ENCODE measurements at regions not wholly inside any gene's neighbourhood (a gene's known extent, or its start where the extent isn't known, plus 50 kb on each side); places are given as distances from the start of the nearest gene placed in this dataset.

- no peak for DNase-seq
- no peak overlapping the region for H3K4me3 Mint-ChIP-seq
- no peak overlapping the region for H3K27ac Mint-ChIP-seq
- no peak for TF ChIP-seq CTCF (IDR thresholded peaks at IDR 0.05)
- H3K27me3 Mint-ChIP-seq (ENCODE audit: low read depth, poor library complexity) = peaks cover 5% of the 10 kb centered on the region
- no peaks in the 10 kb centered on the region for H3K9me3 Mint-ChIP-seq
- peaks cover 44% of the 10 kb centered on the region for H3K4me1 Mint-ChIP-seq
- H3K36me3 Mint-ChIP-seq (ENCODE audit: low read depth) = no peaks in the 10 kb centered on the region
Observed at GRCh38 chr3:13252207-13252606, 167.9 kb downstream of the NUP210 start.

GRCh38 chr3:13251166-13251903 lies 168.8 kb downstream of the NUP210 start:
- Mint-ChIP-seq H3K4me1 (peaks cover 40% of the 10 kb centered on the region), H3K27ac (no peak overlapping the region), H3K4me3 (no peak overlapping the region), H3K9me3 (no peaks in the 10 kb centered on the region), H3K27me3 (ENCODE audit: low read depth, poor library complexity) (peaks cover 8% of the 10 kb centered on the region), H3K36me3 (ENCODE audit: low read depth) (no peaks in the 10 kb centered on the region)
- no peak for DNase-seq
- no peak for TF ChIP-seq CTCF (IDR thresholded peaks at IDR 0.05)

GRCh38 chr3:13249664-13250390 lies 170.3 kb downstream of the NUP210 start:
- Mint-ChIP-seq H3K4me1 (peaks cover 35% of the 10 kb centered on the region), H3K36me3 (ENCODE audit: low read depth) (no peaks in the 10 kb centered on the region), H3K9me3 (no peaks in the 10 kb centered on the region), H3K27me3 (ENCODE audit: low read depth, poor library complexity) (peaks cover 8% of the 10 kb centered on the region), H3K4me3 (no peak overlapping the region), H3K27ac (no peak overlapping the region)
- DNase-seq = no peak
- TF ChIP-seq CTCF (IDR thresholded peaks at IDR 0.05) = no peak

GRCh38 chr3:13248640-13249039 lies 171.5 kb downstream of the NUP210 start:
- TF ChIP-seq CTCF (IDR thresholded peaks at IDR 0.05) = no peak
- Mint-ChIP-seq H3K27ac (no peak overlapping the region), H3K36me3 (ENCODE audit: low read depth) (no peaks in the 10 kb centered on the region), H3K4me3 (no peak overlapping the region), H3K4me1 (peaks cover 32% of the 10 kb centered on the region), H3K27me3 (ENCODE audit: low read depth, poor library complexity) (peaks cover 16% of the 10 kb centered on the region), H3K9me3 (no peaks in the 10 kb centered on the region)
- no peak for DNase-seq

- H3K27me3 Mint-ChIP-seq (ENCODE audit: low read depth, poor library complexity) = peaks cover 19% of the 10 kb centered on the region
- no peaks in the 10 kb centered on the region for H3K9me3 Mint-ChIP-seq
- DNase-seq = no peak
Observed at GRCh38 chr3:13245615-13245978, 172.4 kb upstream of the IQSEC1 start.

More at GRCh38 chr3:13245615-13245978, 172.4 kb upstream of the IQSEC1 start:
- Mint-ChIP-seq H3K4me1 (peaks cover 34% of the 10 kb centered on the region), H3K36me3 (ENCODE audit: low read depth) (no peaks in the 10 kb centered on the region), H3K27ac (no peak overlapping the region), H3K4me3 (no peak overlapping the region)
- TF ChIP-seq CTCF (IDR thresholded peaks at IDR 0.05) = no peak
